Cardiac fibroblast (primary cell): ENCODE measurements at regions not wholly inside any gene's neighbourhood (a gene's known extent, or its start where the extent isn't known, plus 50 kb on each side); places are given as distances from the start of the nearest gene placed in this dataset.

ENCODE experiments used
- DNase-seq, 2 donors: peaks; one replicate each; pipeline versions ENCODE4 v3.0.0 to v3.0.0-alpha.2; 2010; ENCODE audit warnings: low read depth in 2 of 2
- H3K4me3 ChIP-seq, 2 donors: replicated peaks in 1 of 2; 1 replicate in 1 of 2; 2 replicates in 1 of 2; pipeline ENCODE4 v1.5.1; 2011; ENCODE audit warnings: low read depth in 2 of 2, low read length in 2 of 2, mild to moderate bottlenecking in 2 of 2, moderate library complexity in 1 of 2
- TF ChIP-seq, protein P1 (sequence below): IDR thresholded peaks from one replicate; pipeline ENCODE4 v1.5.1; 2011; ENCODE audit warnings: low read depth, mild to moderate bottlenecking, low read length, inconsistent platforms

DNA sequence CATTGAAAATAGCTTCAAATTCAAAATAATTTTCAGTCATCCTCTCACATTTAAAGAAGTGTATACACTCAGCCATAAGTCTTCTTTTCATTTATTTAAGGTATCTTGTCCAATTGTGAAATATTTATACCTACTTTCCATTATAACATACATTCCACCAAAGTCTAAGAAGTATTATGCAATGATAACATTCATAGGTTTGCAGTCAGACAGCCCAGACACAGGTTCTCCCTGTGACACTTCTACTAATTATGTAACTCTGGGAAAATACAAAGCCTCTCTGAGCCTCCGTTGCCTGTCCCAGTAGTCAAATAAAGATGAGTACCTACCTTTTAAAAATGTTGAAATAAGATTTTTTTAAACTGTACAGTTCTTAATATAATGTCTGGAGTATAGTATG, 320.9 kb upstream of the RPS23 start:
- peak in 1 of 2 donors; percentile 31 for DNase-seq
- H3K4me3 ChIP-seq = no peak overlapping the region
- TF ChIP-seq, protein P1, sequence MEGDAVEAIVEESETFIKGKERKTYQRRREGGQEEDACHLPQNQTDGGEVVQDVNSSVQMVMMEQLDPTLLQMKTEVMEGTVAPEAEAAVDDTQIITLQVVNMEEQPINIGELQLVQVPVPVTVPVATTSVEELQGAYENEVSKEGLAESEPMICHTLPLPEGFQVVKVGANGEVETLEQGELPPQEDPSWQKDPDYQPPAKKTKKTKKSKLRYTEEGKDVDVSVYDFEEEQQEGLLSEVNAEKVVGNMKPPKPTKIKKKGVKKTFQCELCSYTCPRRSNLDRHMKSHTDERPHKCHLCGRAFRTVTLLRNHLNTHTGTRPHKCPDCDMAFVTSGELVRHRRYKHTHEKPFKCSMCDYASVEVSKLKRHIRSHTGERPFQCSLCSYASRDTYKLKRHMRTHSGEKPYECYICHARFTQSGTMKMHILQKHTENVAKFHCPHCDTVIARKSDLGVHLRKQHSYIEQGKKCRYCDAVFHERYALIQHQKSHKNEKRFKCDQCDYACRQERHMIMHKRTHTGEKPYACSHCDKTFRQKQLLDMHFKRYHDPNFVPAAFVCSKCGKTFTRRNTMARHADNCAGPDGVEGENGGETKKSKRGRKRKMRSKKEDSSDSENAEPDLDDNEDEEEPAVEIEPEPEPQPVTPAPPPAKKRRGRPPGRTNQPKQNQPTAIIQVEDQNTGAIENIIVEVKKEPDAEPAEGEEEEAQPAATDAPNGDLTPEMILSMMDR = no peak

DNA sequence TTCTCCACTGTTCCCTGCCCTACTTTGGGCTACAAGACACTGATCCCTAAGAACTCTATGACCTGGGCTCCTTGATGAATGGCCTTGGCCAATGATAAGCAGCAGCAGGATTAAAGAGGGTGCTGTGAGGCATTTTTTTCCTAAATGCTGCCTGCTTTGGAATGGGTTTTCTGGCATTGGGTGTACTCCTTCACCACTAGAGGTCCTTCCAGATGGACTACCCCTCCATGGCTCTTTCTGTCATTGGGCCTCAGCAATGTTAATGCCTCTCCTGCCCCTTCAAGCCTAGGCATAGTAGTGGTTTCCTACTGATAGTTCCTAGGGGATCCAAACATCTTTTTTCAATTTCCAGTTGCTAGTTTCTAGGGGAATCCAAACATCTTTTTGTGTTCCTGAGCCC, 319.3 kb upstream of the RPS23 start:
- no peak overlapping the region for H3K4me3 ChIP-seq
- DNase-seq = no peak
- TF ChIP-seq, protein P1 = no peak

DNA sequence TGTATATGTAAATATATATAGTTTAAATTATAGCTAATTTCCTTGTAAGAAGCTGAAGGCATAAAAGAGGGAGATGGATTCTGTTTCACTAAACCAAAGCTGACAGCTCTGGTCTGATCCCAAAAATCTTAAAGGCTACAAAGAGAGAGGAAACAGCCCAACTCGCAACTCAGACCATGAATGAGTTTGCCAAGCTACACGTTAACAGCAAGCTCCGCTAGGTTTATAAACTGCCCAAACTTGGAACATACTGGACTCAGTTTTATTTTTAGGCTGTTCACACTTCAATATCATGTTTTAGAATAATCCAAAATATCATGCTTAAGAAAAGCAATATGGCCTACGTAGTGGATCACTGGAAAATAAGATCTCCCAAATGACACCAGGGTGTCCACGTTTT, 318.3 kb upstream of the RPS23 start:
- TF ChIP-seq, protein P1 = no peak
- no peak overlapping the region for H3K4me3 ChIP-seq
- DNase-seq = no peak

DNA sequence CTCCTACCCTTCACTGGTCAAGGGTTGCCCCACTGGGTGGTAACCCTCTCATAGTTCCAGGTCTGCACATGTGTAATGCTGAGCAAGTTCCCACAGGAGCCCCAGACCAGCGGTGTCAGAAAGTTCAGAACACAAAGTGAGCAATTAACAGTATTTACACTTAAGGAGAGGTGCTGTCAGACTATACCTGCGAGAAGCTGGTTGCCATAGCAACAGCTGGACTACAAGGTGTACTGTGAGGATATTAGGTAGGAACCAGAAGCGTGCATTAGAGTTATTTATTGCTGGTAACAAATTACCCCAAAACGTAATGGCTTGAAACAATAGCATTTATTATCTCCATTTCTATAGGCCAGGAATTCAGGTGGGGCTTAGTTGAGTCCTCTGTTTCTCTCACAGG, 317.0 kb upstream of the RPS23 start:
- TF ChIP-seq, protein P1 = no peak
- DNase-seq = no peak
- no peak overlapping the region for H3K4me3 ChIP-seq

DNA sequence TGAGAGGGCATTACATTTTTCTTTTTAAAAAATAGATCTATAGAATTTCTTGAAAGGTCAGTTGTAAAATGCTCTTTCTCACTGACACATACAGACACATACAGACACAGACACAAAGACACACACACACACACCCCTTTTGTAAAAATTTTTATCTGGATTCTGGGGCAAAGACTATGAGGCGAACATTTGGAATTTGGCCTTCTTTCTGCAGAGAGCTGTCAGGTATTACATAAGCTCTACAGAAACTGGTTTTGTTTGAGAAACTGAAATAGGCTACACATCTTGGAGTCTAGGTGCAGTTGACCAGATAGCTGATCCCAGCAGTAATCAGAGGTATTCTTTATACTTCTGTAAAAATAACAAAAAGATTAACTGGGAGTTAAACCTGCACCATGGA, 315.9 kb upstream of the RPS23 start:
- DNase-seq = peak; percentile 47 to 61
- TF ChIP-seq, protein P1 = no peak
- no peak overlapping the region for H3K4me3 ChIP-seq

DNA sequence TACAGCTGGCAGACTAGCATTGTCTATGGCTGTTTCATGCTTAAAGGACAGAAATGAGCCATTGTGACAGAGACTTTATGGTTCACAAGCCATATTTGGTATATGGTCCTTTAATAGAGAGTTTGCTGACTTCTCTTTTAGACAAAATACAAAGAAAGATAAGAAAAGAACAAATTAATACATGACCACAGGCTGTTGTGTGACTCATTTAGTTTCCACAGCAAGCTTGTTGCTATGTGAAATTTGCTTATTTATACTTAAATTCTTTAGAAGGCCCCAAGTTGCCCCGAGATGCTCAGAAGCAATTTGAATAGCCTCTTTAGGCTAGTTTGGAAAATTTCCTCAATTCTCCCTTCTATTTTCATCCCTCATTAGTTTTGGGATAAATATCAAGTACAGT, 315.3 kb upstream of the RPS23 start:
- TF ChIP-seq, protein P1 = no peak
- DNase-seq = peak; percentile 73 to 75
- no peak overlapping the region for H3K4me3 ChIP-seq

DNA sequence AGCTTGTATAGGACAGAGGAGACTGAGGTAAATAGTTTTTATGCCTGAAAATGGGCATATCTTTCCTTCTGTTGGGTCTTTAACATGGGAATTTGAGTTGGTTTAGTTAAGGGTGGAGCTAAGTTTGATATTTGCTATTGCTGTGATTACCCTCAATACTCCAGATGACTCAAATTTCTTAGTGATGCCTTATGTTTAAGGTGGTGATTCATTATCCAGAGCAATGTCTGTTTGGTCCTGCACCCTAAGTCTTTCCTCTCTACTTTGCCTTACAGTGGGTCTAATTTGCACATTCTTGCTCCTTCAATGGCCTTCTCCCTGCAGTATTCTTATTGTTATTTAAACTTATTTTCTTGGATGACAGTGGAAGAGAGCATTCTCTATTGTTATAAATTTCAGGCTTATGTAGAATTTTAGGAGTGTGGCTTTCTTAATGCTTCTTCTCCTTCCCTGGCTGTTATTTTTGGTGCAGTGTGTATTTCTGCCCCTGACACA, 312.9 kb upstream of the RPS23 start:
- DNase-seq = peak in 1 of 2 donors; percentile 41
- TF ChIP-seq, protein P1 = no peak
- H3K4me3 ChIP-seq = no peak overlapping the region
